ENCODE measurements at regions not wholly inside any gene's neighbourhood (a gene's known extent, or its start where the extent isn't known, plus 50 kb on each side); places are given as distances from the start of the nearest gene placed in this dataset.

DNA sequence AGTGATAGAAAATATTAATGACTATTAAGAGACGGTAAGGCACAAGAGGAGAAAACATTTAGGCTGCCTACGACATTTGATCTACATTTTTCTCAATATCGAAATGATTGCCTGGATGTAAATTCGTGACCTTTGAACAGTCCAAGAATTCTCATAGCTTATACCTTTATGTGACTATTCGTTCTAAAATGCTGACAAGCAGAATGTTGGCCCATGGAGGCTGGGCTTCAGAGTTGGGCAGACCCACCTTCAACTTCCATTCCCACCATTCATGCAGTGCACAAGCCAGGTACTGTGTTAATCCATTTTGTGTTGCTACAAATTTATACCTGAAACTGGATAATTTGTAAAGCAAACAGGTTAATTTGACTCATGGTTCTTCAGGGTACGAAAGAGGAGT lies 441.4 kb upstream of the COBL start:
- no peak for DNase-seq (ENCODE audit: extremely low spot score)
- intact Hi-C loops (cut with DNase I), result no loop called here
- TF ChIP-seq EP300 (IDR thresholded peaks at IDR 0.05) (no peak), POLR2AphosphoS5 (IDR thresholded peaks at IDR 0.05) (no peak), POLR2A (IDR thresholded peaks at IDR 0.05; ENCODE audit: low read depth) (no peak)
- TF ChIP-seq, protein P1, sequence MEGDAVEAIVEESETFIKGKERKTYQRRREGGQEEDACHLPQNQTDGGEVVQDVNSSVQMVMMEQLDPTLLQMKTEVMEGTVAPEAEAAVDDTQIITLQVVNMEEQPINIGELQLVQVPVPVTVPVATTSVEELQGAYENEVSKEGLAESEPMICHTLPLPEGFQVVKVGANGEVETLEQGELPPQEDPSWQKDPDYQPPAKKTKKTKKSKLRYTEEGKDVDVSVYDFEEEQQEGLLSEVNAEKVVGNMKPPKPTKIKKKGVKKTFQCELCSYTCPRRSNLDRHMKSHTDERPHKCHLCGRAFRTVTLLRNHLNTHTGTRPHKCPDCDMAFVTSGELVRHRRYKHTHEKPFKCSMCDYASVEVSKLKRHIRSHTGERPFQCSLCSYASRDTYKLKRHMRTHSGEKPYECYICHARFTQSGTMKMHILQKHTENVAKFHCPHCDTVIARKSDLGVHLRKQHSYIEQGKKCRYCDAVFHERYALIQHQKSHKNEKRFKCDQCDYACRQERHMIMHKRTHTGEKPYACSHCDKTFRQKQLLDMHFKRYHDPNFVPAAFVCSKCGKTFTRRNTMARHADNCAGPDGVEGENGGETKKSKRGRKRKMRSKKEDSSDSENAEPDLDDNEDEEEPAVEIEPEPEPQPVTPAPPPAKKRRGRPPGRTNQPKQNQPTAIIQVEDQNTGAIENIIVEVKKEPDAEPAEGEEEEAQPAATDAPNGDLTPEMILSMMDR (IDR thresholded peaks at IDR 0.05), result no peak
- Histone ChIP-seq H3K27me3 (no peaks in the 10 kb centered on the region), H3K9me3 (no peaks in the 10 kb centered on the region), H3K4me3 (no peak overlapping the region), H3K36me3 (no peaks in the 10 kb centered on the region), H3K4me1 (no peaks in the 10 kb centered on the region), H3K27ac (replicated peaks in 1 of 4) (no peak overlapping the region)
- 78% methylated on average over 6 of the region's 6 CpGs for WGBS

DNA sequence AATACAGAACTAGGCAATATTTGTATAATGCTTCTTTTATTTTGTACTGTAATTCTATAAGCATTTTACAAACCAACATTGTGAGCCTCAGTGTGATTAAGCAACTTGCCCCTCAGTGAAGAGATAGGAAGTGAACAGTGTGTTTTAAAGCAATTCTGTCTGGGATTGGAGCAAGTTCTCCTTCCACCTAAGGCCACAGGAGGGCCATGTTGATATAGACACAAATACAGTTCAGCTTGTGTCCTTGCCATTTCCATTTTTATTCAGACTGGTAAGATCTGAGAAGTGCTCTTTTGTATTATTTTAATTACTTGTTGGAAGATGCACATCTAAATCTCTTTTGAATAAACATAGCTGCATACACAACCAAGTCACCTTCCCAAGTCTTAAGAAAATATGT lies 416.3 kb upstream of the COBL start:
- DNase-seq (ENCODE audit: extremely low spot score), result no peak
- no peak overlapping the region for H3K27ac ChIP-seq (replicated peaks in 1 of 4)
- no peak for TF ChIP-seq POLR2AphosphoS5 (IDR thresholded peaks at IDR 0.05)
- TF ChIP-seq, protein P1 (IDR thresholded peaks at IDR 0.05), result no peak
- no peak for TF ChIP-seq EP300 (IDR thresholded peaks at IDR 0.05)
- no peak for TF ChIP-seq POLR2A (IDR thresholded peaks at IDR 0.05; ENCODE audit: low read depth)
- intact Hi-C loops (cut with DNase I), result no loop called here
- no peaks in the 10 kb centered on the region for H3K27me3 ChIP-seq
- H3K4me1 ChIP-seq, result no peaks in the 10 kb centered on the region
- H3K9me3 ChIP-seq, result peaks cover 0 to 9% (median 2%) of the 10 kb centered on the region in 4 donors
- H3K4me3 ChIP-seq, result no peak overlapping the region
- H3K36me3 ChIP-seq, result no peaks in the 10 kb centered on the region

DNA sequence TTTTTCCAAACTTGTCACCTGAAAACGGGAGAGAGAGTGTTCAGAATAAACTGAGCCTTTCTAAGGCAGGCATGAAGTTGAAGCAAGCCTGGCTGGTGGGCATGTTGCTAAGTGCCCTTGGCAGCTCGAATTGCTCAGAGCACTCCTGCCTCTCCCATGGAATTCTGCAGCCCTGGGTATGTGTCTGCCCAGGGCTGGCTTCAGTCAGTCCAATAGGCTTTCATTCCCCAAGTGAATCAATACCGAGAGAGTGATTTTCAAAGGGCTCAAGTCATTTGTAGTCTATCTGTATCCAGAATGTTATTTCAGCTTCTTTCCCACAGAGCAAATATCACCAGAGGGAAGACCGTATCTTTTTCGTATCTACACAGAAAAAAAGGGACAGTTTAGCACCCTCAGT lies 415.5 kb upstream of the COBL start:
- Histone ChIP-seq H3K9me3 (peaks cover 0 to 9% (median 2%) of the 10 kb centered on the region in 4 donors), H3K4me3 (no peak overlapping the region), H3K27me3 (no peaks in the 10 kb centered on the region), H3K36me3 (no peaks in the 10 kb centered on the region), H3K4me1 (no peaks in the 10 kb centered on the region), H3K27ac (replicated peaks in 1 of 4) (no peak overlapping the region)
- DNase-seq (ENCODE audit: extremely low spot score), result no peak
- intact Hi-C loops (cut with DNase I), result no loop called here
- WGBS, result 55% methylated on average over 5 of the region's 5 CpGs
- TF ChIP-seq POLR2AphosphoS5 (IDR thresholded peaks at IDR 0.05) (no peak), EP300 (IDR thresholded peaks at IDR 0.05) (no peak), POLR2A (IDR thresholded peaks at IDR 0.05; ENCODE audit: low read depth) (no peak)
- TF ChIP-seq, protein P1 (IDR thresholded peaks at IDR 0.05), result no peak

DNA sequence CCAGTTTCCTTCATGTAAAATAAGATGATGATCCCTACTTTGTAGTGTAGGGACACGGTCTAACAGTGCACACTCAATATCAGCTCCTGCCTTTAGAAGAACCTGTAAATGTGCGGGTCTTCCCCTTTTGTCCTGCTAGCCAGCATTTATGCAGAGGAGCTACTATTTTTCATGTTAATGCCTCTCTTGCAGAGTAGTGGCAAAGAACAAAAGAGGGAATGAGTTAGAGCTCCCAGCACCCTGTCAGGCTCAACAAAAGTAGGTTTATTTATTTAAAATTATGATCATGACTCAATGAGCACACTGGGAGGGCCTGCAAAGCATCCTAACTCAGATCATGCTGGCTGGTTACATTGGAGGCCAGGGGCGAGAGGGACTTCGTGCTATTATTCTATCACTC lies 414.5 kb upstream of the COBL start:
- intact Hi-C loops (cut with DNase I), result no loop called here

DNA sequence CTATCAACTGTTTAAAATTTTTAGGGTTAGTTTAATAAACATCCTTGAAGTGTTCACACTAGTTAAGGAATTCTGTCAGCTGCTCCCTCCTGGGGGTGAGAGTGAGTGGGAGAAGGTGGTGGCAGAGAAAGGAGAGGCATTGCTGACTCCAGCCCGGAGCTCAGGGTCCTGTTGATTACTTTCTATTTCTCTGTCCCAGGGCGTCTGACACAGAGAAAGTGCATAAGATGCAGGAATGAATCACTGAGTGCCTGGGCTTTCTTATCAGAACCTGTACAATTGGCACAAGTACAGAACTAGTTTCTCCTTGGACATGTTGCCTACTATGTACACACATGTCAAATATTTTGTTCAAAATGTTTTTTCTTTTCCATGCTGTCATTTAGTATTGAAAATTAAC lies 410.8 kb upstream of the COBL start:
- H3K9me3 ChIP-seq, result peaks cover 0 to 8% (median 0%) of the 10 kb centered on the region in 4 donors
- no peaks in the 10 kb centered on the region for H3K4me1 ChIP-seq
- no peak for DNase-seq (ENCODE audit: extremely low spot score)
- H3K36me3 ChIP-seq, result no peaks in the 10 kb centered on the region
- no peak overlapping the region for H3K4me3 ChIP-seq
- no peak overlapping the region for H3K27ac ChIP-seq (replicated peaks in 1 of 4)
- intact Hi-C loops (cut with DNase I), result no loop called here
- 23% methylated on average over 2 of the region's 2 CpGs for WGBS
- no peaks in the 10 kb centered on the region for H3K27me3 ChIP-seq
- TF ChIP-seq, protein P1 (IDR thresholded peaks at IDR 0.05), result no peak
- TF ChIP-seq POLR2AphosphoS5 (IDR thresholded peaks at IDR 0.05) (no peak), POLR2A (IDR thresholded peaks at IDR 0.05; ENCODE audit: low read depth) (no peak), EP300 (IDR thresholded peaks at IDR 0.05) (no peak)

More for the DNA sequence above, 414.5 kb upstream of the COBL start:
- no peaks in the 10 kb centered on the region for H3K36me3 ChIP-seq
- TF ChIP-seq POLR2A (IDR thresholded peaks at IDR 0.05; ENCODE audit: low read depth) (no peak), EP300 (IDR thresholded peaks at IDR 0.05) (no peak), POLR2AphosphoS5 (IDR thresholded peaks at IDR 0.05) (no peak)
- TF ChIP-seq, protein P1 (IDR thresholded peaks at IDR 0.05), result no peak
- H3K27me3 ChIP-seq, result no peaks in the 10 kb centered on the region
- no peak for DNase-seq (ENCODE audit: extremely low spot score)
- H3K27ac ChIP-seq (replicated peaks in 1 of 4), result no peak overlapping the region
- no peak overlapping the region for H3K4me3 ChIP-seq
- WGBS, result 52% methylated on average over 4 of the region's 4 CpGs
- no peaks in the 10 kb centered on the region for H3K4me1 ChIP-seq
- peaks cover 0 to 9% (median 2%) of the 10 kb centered on the region in 4 donors for H3K9me3 ChIP-seq
